ENCODE measurements at regions not wholly inside any gene's neighbourhood (a gene's known extent, or its start where the extent isn't known, plus 50 kb on each side); places are given as distances from the start of the nearest gene placed in this dataset.

DNA sequence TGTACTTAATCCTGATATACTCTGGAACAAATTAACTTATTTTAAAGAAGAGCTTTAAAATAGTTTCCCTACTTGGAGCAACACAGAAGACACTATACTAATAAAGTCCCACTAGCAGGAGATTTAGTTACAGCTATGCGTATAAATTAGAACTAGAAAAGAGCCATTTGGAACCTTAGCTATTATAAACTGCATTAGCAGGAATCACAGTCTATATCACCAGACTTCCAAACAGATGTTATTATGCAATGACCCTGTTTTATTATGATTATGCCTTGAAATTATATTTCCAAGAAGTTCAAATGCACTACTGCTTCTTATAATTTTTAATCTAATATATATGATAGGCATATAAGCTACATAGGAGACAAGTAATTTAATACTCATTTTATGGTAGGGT is 95.5 kb upstream of the WDR44 start:
- H3K4me3 ChIP-seq (replicated peaks; ENCODE audit: insufficient read depth, low read length), result no peak overlapping the region
- no peak for DNase-seq (ENCODE audit: low read depth in 1 of 2, low spot score in 1 of 2)
- H3K27me3 ChIP-seq (ENCODE audit: insufficient read depth, poor library complexity, severe bottlenecking), result no peaks in the 10 kb centered on the region
- TF ChIP-seq SPI1 (IDR thresholded peaks at IDR 0.05; ENCODE audit: borderline replicate concordance, low read depth) (no peak), GABPA (IDR thresholded peaks at IDR 0.05; ENCODE audit: low read depth) (no peak), POLR2AphosphoS5 (IDR thresholded peaks at IDR 0.05; ENCODE audit: low read depth) (no peak)
- TF ChIP-seq, protein P1, sequence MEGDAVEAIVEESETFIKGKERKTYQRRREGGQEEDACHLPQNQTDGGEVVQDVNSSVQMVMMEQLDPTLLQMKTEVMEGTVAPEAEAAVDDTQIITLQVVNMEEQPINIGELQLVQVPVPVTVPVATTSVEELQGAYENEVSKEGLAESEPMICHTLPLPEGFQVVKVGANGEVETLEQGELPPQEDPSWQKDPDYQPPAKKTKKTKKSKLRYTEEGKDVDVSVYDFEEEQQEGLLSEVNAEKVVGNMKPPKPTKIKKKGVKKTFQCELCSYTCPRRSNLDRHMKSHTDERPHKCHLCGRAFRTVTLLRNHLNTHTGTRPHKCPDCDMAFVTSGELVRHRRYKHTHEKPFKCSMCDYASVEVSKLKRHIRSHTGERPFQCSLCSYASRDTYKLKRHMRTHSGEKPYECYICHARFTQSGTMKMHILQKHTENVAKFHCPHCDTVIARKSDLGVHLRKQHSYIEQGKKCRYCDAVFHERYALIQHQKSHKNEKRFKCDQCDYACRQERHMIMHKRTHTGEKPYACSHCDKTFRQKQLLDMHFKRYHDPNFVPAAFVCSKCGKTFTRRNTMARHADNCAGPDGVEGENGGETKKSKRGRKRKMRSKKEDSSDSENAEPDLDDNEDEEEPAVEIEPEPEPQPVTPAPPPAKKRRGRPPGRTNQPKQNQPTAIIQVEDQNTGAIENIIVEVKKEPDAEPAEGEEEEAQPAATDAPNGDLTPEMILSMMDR (IDR thresholded peaks at IDR 0.05; ENCODE audit: insufficient read depth, low read length), result no peak
- TF ChIP-seq, protein P2, sequence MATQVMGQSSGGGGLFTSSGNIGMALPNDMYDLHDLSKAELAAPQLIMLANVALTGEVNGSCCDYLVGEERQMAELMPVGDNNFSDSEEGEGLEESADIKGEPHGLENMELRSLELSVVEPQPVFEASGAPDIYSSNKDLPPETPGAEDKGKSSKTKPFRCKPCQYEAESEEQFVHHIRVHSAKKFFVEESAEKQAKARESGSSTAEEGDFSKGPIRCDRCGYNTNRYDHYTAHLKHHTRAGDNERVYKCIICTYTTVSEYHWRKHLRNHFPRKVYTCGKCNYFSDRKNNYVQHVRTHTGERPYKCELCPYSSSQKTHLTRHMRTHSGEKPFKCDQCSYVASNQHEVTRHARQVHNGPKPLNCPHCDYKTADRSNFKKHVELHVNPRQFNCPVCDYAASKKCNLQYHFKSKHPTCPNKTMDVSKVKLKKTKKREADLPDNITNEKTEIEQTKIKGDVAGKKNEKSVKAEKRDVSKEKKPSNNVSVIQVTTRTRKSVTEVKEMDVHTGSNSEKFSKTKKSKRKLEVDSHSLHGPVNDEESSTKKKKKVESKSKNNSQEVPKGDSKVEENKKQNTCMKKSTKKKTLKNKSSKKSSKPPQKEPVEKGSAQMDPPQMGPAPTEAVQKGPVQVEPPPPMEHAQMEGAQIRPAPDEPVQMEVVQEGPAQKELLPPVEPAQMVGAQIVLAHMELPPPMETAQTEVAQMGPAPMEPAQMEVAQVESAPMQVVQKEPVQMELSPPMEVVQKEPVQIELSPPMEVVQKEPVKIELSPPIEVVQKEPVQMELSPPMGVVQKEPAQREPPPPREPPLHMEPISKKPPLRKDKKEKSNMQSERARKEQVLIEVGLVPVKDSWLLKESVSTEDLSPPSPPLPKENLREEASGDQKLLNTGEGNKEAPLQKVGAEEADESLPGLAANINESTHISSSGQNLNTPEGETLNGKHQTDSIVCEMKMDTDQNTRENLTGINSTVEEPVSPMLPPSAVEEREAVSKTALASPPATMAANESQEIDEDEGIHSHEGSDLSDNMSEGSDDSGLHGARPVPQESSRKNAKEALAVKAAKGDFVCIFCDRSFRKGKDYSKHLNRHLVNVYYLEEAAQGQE (IDR thresholded peaks at IDR 0.05; ENCODE audit: insufficient replicate concordance, low read depth), result no peak
- no peak overlapping the region for H3K27ac ChIP-seq (replicated peaks)

DNA sequence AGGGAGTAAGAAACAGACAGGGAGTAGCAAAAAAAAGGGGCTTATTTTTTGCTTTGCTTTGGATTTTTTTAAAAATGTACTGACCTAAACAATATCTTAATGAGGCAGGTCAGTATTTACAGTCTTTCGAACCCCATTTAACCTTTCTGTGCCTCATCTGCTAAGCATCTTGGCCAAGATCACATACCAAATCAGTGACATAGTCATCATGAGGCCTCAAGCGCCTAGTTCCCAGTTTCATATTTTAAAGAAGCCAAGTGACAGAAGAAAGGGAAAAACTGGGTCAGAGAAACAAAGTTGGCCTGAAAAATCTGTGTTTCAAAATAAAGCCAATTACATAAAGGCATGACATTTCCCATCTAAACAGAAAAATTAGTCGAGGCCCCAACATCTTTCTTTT is 94.6 kb upstream of the WDR44 start:
- DNase-seq (ENCODE audit: low read depth in 1 of 2, low spot score in 1 of 2), result no peak
- no peak overlapping the region for H3K4me3 ChIP-seq (replicated peaks; ENCODE audit: insufficient read depth, low read length)
- H3K27me3 ChIP-seq (ENCODE audit: insufficient read depth, poor library complexity, severe bottlenecking), result no peaks in the 10 kb centered on the region
- TF ChIP-seq GABPA (IDR thresholded peaks at IDR 0.05; ENCODE audit: low read depth) (no peak), SPI1 (IDR thresholded peaks at IDR 0.05; ENCODE audit: borderline replicate concordance, low read depth) (no peak), POLR2AphosphoS5 (IDR thresholded peaks at IDR 0.05; ENCODE audit: low read depth) (no peak)
- TF ChIP-seq, protein P1 (IDR thresholded peaks at IDR 0.05; ENCODE audit: insufficient read depth, low read length), result no peak
- TF ChIP-seq, protein P2 (IDR thresholded peaks at IDR 0.05; ENCODE audit: insufficient replicate concordance, low read depth), result no peak
- no peak overlapping the region for H3K27ac ChIP-seq (replicated peaks)

DNA sequence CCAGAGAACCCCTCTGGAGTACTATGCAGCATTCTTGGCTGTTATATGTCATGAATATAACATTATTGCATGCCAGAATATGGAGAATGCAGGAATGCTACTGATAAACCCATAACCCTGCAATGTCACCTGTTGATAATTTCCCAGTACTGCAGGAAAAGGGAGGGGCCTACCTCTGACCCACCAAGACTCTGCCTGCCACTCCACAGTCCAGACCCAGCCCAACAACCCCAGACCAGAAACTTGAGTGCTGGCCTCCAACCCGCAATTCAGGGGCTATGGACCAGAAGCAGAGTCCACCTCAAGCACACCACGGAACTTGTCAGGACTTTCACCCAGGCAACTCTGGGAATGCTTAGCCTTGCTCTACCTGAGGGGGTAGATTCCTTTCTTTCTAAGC is 92.9 kb upstream of the WDR44 start:
- no peak for DNase-seq (ENCODE audit: low read depth in 1 of 2, low spot score in 1 of 2)
- Histone ChIP-seq H3K27ac (replicated peaks) (no peak overlapping the region), H3K4me3 (replicated peaks; ENCODE audit: insufficient read depth, low read length) (no peak overlapping the region), H3K27me3 (ENCODE audit: insufficient read depth, poor library complexity, severe bottlenecking) (no peaks in the 10 kb centered on the region)
- TF ChIP-seq POLR2AphosphoS5 (IDR thresholded peaks at IDR 0.05; ENCODE audit: low read depth) (no peak), SPI1 (IDR thresholded peaks at IDR 0.05; ENCODE audit: borderline replicate concordance, low read depth) (no peak), GABPA (IDR thresholded peaks at IDR 0.05; ENCODE audit: low read depth) (no peak)
- TF ChIP-seq, protein P1 (IDR thresholded peaks at IDR 0.05; ENCODE audit: insufficient read depth, low read length), result no peak
- TF ChIP-seq, protein P2 (IDR thresholded peaks at IDR 0.05; ENCODE audit: insufficient replicate concordance, low read depth), result no peak
